GM19023 (cell line): ENCODE measurements at regions not wholly inside any gene's neighbourhood (a gene's known extent, or its start where the extent isn't known, plus 50 kb on each side); places are given as distances from the start of the nearest gene placed in this dataset.
A peak's percentile ranks its signal among the peaks of the same experiment; 100 is the strongest.

Source experiments
- ATAC-seq: cut with Tn5 transposase; IDR thresholded peaks from one replicate; pipeline ENCODE4 v1.9.1; 2021; ENCODE audit warnings: mild to moderate bottlenecking, moderate library complexity; ENCODE audit not compliant: unreplicated experiment

- peak; percentile 84 for ATAC-seq
Measured at GRCh38 chr2:147045113-147045512, 799.7 kb upstream of the ACVR2A start.

GRCh38 chr2:147041121-147041494, 803.7 kb upstream of the ACVR2A start:
- no peak for ATAC-seq

GRCh38 chr2:147040298-147041120, 804.3 kb upstream of the ACVR2A start:
- no peak for ATAC-seq

- no peak for ATAC-seq
Measured at GRCh38 chr2:147037048-147037447, 807.8 kb upstream of the ACVR2A start.

- no peak for ATAC-seq
Measured at GRCh38 chr2:147033044-147033443, 811.8 kb upstream of the ACVR2A start.

GRCh38 chr2:147031897-147032296, 812.9 kb upstream of the ACVR2A start:
- no peak for ATAC-seq

GRCh38 chr2:147030966-147031720, 813.7 kb upstream of the ACVR2A start:
- no peak for ATAC-seq

- no peak for ATAC-seq
Measured at GRCh38 chr2:147027436-147027835, 817.4 kb upstream of the ACVR2A start.

GRCh38 chr2:147026664-147027295, 818.0 kb upstream of the ACVR2A start:
- no peak for ATAC-seq

- ATAC-seq: no peak
Measured at GRCh38 chr2:147025646-147026585, 818.9 kb upstream of the ACVR2A start.

GRCh38 chr2:147019311-147019710, 825.5 kb upstream of the ACVR2A start:
- ATAC-seq: no peak

GRCh38 chr2:147017951-147018645, 826.7 kb upstream of the ACVR2A start:
- no peak for ATAC-seq

- ATAC-seq: no peak
Measured at GRCh38 chr2:147016181-147016580, 828.6 kb upstream of the ACVR2A start.

GRCh38 chr2:147015591-147015990, 829.2 kb upstream of the ACVR2A start:
- no peak for ATAC-seq

GRCh38 chr2:147013696-147014392, 831.0 kb upstream of the ACVR2A start:
- no peak for ATAC-seq

- ATAC-seq: no peak
Measured at GRCh38 chr2:147008481-147008880, 836.3 kb upstream of the ACVR2A start.

- ATAC-seq: no peak
Measured at GRCh38 chr2:147006736-147007141, 838.1 kb upstream of the ACVR2A start.

GRCh38 chr2:147003081-147003480, 841.7 kb upstream of the ACVR2A start:
- ATAC-seq: no peak

GRCh38 chr2:147002256-147002655, 842.6 kb upstream of the ACVR2A start:
- no peak for ATAC-seq
